Testis (tissue), 2 donors: ENCODE measurements at regions not wholly inside any gene's neighbourhood (a gene's known extent, or its start where the extent isn't known, plus 50 kb on each side); places are given as distances from the start of the nearest gene placed in this dataset.

Experiments
- CTCF ChIP-seq, 3 experiments: fragments of 450-650 bp in 2 of 3; fragments of 200-600 bp in 1 of 3; sonication (generic) in 1 of 3; IDR thresholded peaks; one replicate each; pipeline ENCODE4 v1.5.1; 2016 to 2019; ENCODE audit warnings: antibody characterized with exemption in 3 of 3, mild to moderate bottlenecking in 2 of 3, moderate library complexity in 1 of 3
- POLR2A ChIP-seq: fragments of 450-650 bp; IDR thresholded peaks from one replicate; pipeline ENCODE4 v1.6.1; 2017; ENCODE audit warnings: antibody characterized with exemption, mild to moderate bottlenecking, moderate library complexity

DNA sequence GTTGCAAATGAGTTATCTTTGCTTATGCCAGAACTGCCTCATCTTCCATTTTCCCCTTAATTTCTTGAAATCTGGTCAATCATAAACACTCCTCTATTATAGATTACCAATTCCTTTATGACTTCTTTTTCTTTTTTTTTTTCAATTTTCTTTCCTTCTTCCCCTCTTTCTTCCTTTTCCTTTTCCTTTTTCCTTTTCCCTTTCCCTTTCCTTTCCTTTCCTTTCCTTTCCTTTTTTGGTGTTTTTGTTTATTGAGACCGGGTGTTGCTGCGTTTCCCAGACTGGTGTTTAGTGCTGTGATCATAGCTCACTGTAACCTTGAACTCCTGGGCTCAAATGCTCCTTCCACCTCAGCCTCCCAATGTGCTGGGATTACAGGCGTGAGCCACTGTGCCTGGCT, 151.4 kb upstream of the FOXP2 start:
- TF ChIP-seq POLR2A (no peak), CTCF (IDR thresholded peaks at IDR 0.05) (no peak)
